T-cell (primary cell): ENCODE measurements at regions not wholly inside any gene's neighbourhood (a gene's known extent, or its start where the extent isn't known, plus 50 kb on each side); places are given as distances from the start of the nearest gene placed in this dataset.

ENCODE experiments used
- ATAC-seq, 4 experiments: fragments of 200-7000 bp in 3 of 4; fragments of 150-1000 bp in 1 of 4; cut with Tn5 transposase; replicated peaks in 1 of 4; 1 replicate in 3 of 4; 2 replicates in 1 of 4; pipeline ENCODE4 v1.10.0; 2021; ENCODE audit warnings: moderate library complexity in 3 of 4, mild to moderate bottlenecking in 2 of 4, moderate number of reproducible peaks in 1 of 4
- CTCF ChIA-PET, 2 donors: fragments of 300-600 bp; sonication (Branson Sonifier 250); formaldehyde crosslinking; loops; one replicate each; lab custom pipeline; 2022; ENCODE audit warnings: antibody characterized with exemption in 2 of 2; lab: Charles Lee
- POLR2A ChIA-PET, 2 donors: fragments of 300-600 bp; sonication (Branson Sonifier 250); formaldehyde crosslinking; loops; one replicate each; lab custom pipeline; 2022; ENCODE audit warnings: antibody characterized with exemption in 2 of 2; lab: Charles Lee
- DNase-seq, 35 experiments: peaks; one replicate each; pipeline versions ENCODE4 v3.0.0 to v3.0.0-alpha.2; 2013 to 2023
- H3K27ac ChIP-seq: one replicate; pipeline ENCODE4 v1.5.1; 2013; ENCODE audit warnings: low read length
- H3K27me3 ChIP-seq, 2 experiments: replicated peaks in 1 of 2; 1 replicate in 1 of 2; 2 replicates in 1 of 2; pipeline versions ENCODE4 v1.6.1 to v1.7.0; 2013; ENCODE audit warnings: low read length in 1 of 2, mixed read lengths in 1 of 2; ENCODE audit not compliant: control insufficient read depth in 2 of 2, insufficient read depth in 2 of 2; ENCODE audit errors: extremely low read depth in 1 of 2
- H3K36me3 ChIP-seq, 2 donors: 1 replicate in 1 of 2; 2 replicates in 1 of 2; pipeline versions ENCODE4 v1.6.1 to v1.7.0; 2013; ENCODE audit warnings: low read length in 1 of 2; ENCODE audit not compliant: control insufficient read depth in 2 of 2, insufficient read depth in 1 of 2; ENCODE audit errors: extremely low read depth in 1 of 2
- H3K4me1 ChIP-seq, 2 experiments: 1 replicate in 1 of 2; 2 replicates in 1 of 2; pipeline versions ENCODE4 v1.6.1 to v1.7.0; 2013; ENCODE audit warnings: low read length in 2 of 2, mixed read lengths in 1 of 2; ENCODE audit not compliant: insufficient read depth in 2 of 2, control insufficient read depth in 1 of 2; ENCODE audit errors: extremely low read depth in 1 of 2
- H3K4me3 ChIP-seq, 2 donors: 1 replicate in 1 of 2; 2 replicates in 1 of 2; pipeline versions ENCODE4 v1.5.1 to v1.7.0; 2013; ENCODE audit warnings: mild to moderate bottlenecking in 2 of 2, low read length in 1 of 2, moderate library complexity in 1 of 2; ENCODE audit not compliant: control insufficient read depth in 1 of 2; ENCODE audit errors: extremely low read depth in 1 of 2
- H3K9me3 ChIP-seq: 2 replicates; pipeline ENCODE4 v1.7.0; 2013
- H3K27ac Mint-ChIP-seq, 2 donors: one replicate each; pipeline ENCODE4 v1.8.0; 2020 to 2021; ENCODE audit warnings: mild to moderate bottlenecking in 2 of 2, mixed read lengths in 2 of 2
- H3K27me3 Mint-ChIP-seq, 2 donors: one replicate each; pipeline ENCODE4 v1.8.0; 2021 to 2022; ENCODE audit warnings: mixed read lengths in 2 of 2
- H3K36me3 Mint-ChIP-seq: one replicate; pipeline ENCODE4 v1.8.0; 2021; ENCODE audit warnings: mixed read lengths
- H3K4me1 Mint-ChIP-seq, 3 donors: one replicate each; pipeline ENCODE4 v1.8.0; 2020 to 2022; ENCODE audit warnings: mixed read lengths in 3 of 3, mild to moderate bottlenecking in 1 of 3
- H3K4me3 Mint-ChIP-seq, 3 donors: one replicate each; pipeline ENCODE4 v1.8.0; 2020 to 2022; ENCODE audit warnings: mild to moderate bottlenecking in 3 of 3, mixed read lengths in 3 of 3, moderate library complexity in 3 of 3
- H3K9me3 Mint-ChIP-seq, 3 donors: one replicate each; pipeline ENCODE4 v1.8.0; 2020 to 2022; ENCODE audit warnings: mixed read lengths in 3 of 3
- WGBS: methylation state at CpG from one replicate; pipeline ENCODE4 v1.1.5; 2013; ENCODE audit warnings: missing lambda C conversion rate; ENCODE audit not compliant: insufficient coverage; 5-methylcytosine and 5-hydroxymethylcytosine counted together

- 71% methylated on average over 1 of the region's 6 CpGs for whole genome bisulfite sequencing
- ChIA-PET CTCF (interaction anchor here in 1 of 2 donors (0.5 to 1.4 kb wide), 2 partner anchors 12 to 47 kb away, joined by 3 to 4 read pairs; no protein-coding TSS in a partner anchor), POLR2A (no interaction called here)
- Mint-ChIP-seq H3K4me1 (peaks cover 70 to 83% (median 77%) of the 10 kb centered on the region in 3 donors), H3K27me3 (no peaks in the 10 kb centered on the region), H3K9me3 (no peaks in the 10 kb centered on the region), H3K36me3 (no peaks in the 10 kb centered on the region), H3K4me3 (peak overlapping the region in 2 of 3 donors; percentile 67 to 77), H3K27ac (peak overlapping the region; percentile 98 to 99)
- DNase-seq (no peak), ATAC-seq (no peak)
- no peaks in the 10 kb centered on the region for H3K27me3 ChIP-seq
- H3K4me3 ChIP-seq, result peak overlapping the region in 1 of 2 donors; percentile 45
- peak overlapping the region; percentile 56 for H3K27ac ChIP-seq
- H3K4me1 ChIP-seq, result peaks cover 54 to 66% of the 10 kb centered on the region in 2 experiments
- no peaks in the 10 kb centered on the region for H3K9me3 ChIP-seq
- H3K36me3 ChIP-seq, result no peaks in the 10 kb centered on the region
Measured at GRCh38 chr17:17403065-17403464, 73.7 kb upstream of the MED9 start.

- Mint-ChIP-seq H3K4me1 (peaks cover 71 to 83% (median 81%) of the 10 kb centered on the region in 3 donors), H3K9me3 (no peaks in the 10 kb centered on the region), H3K36me3 (no peaks in the 10 kb centered on the region), H3K27me3 (no peaks in the 10 kb centered on the region), H3K27ac (peak overlapping the region; percentile 98 to 99), H3K4me3 (peak overlapping the region; percentile 60 to 77 (median 67))
- Histone ChIP-seq H3K9me3 (no peaks in the 10 kb centered on the region), H3K27me3 (no peaks in the 10 kb centered on the region), H3K36me3 (no peaks in the 10 kb centered on the region), H3K4me3 (peak overlapping the region; percentile 4 to 45), H3K27ac (peak overlapping the region; percentile 56), H3K4me1 (peaks cover 45 to 61% of the 10 kb centered on the region in 2 experiments)
- WGBS, result 15% methylated on average over 7 of the region's 17 CpGs
- peak; percentile 25 to 76 (median 58) for DNase-seq
- ChIA-PET CTCF (interaction anchor here in 1 of 2 donors (0.5 to 1.4 kb wide), 3 partner anchors 13 to 46 kb away, joined by 3 to 4 read pairs (median 3); no protein-coding TSS in a partner anchor), POLR2A (interaction anchor here in 1 of 2 donors (0.6 kb wide), 1 partner anchor 197 kb away, joined by 5 read pairs; no protein-coding TSS in a partner anchor)
- ATAC-seq, result peak; percentile 98 to 99 (median 98)
Measured at GRCh38 chr17:17403899-17404576, 72.8 kb upstream of the MED9 start.

GRCh38 chr17:17405673-17406072 is 71.1 kb upstream of the MED9 start:
- H3K4me1 Mint-ChIP-seq, result peaks cover 64 to 79% (median 71%) of the 10 kb centered on the region in 3 donors
- 100% methylated on average over 2 of the region's 2 CpGs for WGBS
- no peak overlapping the region for H3K4me3 ChIP-seq
- DNase-seq, result no peak
- H3K27me3 ChIP-seq, result peaks cover 0 to 6% of the 10 kb centered on the region in 2 experiments
- H3K27me3 Mint-ChIP-seq, result no peaks in the 10 kb centered on the region
- H3K4me1 ChIP-seq, result peaks cover 41 to 53% of the 10 kb centered on the region in 2 experiments
- H3K27ac ChIP-seq, result no peak overlapping the region
- ATAC-seq, result no peak
- peak overlapping the region in 1 of 3 donors; percentile 77 for H3K4me3 Mint-ChIP-seq
- H3K36me3 ChIP-seq, result no peaks in the 10 kb centered on the region
- no peaks in the 10 kb centered on the region for H3K9me3 ChIP-seq
- H3K9me3 Mint-ChIP-seq, result no peaks in the 10 kb centered on the region
- CTCF ChIA-PET, result no interaction called here
- POLR2A ChIA-PET, result no interaction called here
- H3K27ac Mint-ChIP-seq, result peak overlapping the region; percentile 80 to 99
- H3K36me3 Mint-ChIP-seq, result no peaks in the 10 kb centered on the region

GRCh38 chr17:17406225-17406624 is 70.6 kb upstream of the MED9 start:
- CTCF ChIA-PET, result no interaction called here
- POLR2A ChIA-PET, result no interaction called here
- no peaks in the 10 kb centered on the region for H3K9me3 ChIP-seq
- Mint-ChIP-seq H3K36me3 (no peaks in the 10 kb centered on the region), H3K9me3 (no peaks in the 10 kb centered on the region), H3K27ac (peak overlapping the region; percentile 80 to 99), H3K27me3 (no peaks in the 10 kb centered on the region), H3K4me3 (peak overlapping the region in 1 of 3 donors; percentile 77), H3K4me1 (peaks cover 64 to 74% (median 65%) of the 10 kb centered on the region in 3 donors)
- WGBS, result 98% methylated on average over 5 of the region's 7 CpGs
- no peak overlapping the region for H3K27ac ChIP-seq
- H3K36me3 ChIP-seq, result no peaks in the 10 kb centered on the region
- H3K4me1 ChIP-seq, result peaks cover 41 to 48% of the 10 kb centered on the region in 2 experiments
- DNase-seq (no peak), ATAC-seq (no peak)
- H3K27me3 ChIP-seq, result peaks cover 0 to 6% of the 10 kb centered on the region in 2 experiments
- H3K4me3 ChIP-seq, result no peak overlapping the region

GRCh38 chr17:17408236-17408794 is 68.5 kb upstream of the MED9 start:
- Histone ChIP-seq H3K4me3 (no peak overlapping the region), H3K36me3 (no peaks in the 10 kb centered on the region), H3K27me3 (peaks cover 0 to 11% of the 10 kb centered on the region in 2 experiments), H3K4me1 (peaks cover 29 to 32% of the 10 kb centered on the region in 2 experiments), H3K9me3 (no peaks in the 10 kb centered on the region), H3K27ac (no peak overlapping the region)
- Mint-ChIP-seq H3K27ac (peak overlapping the region in 1 of 2 donors; percentile 34), H3K4me1 (peaks cover 50 to 58% (median 51%) of the 10 kb centered on the region in 3 donors), H3K27me3 (no peaks in the 10 kb centered on the region), H3K4me3 (no peak overlapping the region), H3K36me3 (no peaks in the 10 kb centered on the region), H3K9me3 (no peaks in the 10 kb centered on the region)
- DNase-seq (no peak), ATAC-seq (no peak)
- POLR2A ChIA-PET, result no interaction called here
- WGBS, result 57% methylated on average over 1 of the region's 2 CpGs
- CTCF ChIA-PET, result no interaction called here

GRCh38 chr17:17410357-17410756 is 66.4 kb upstream of the MED9 start:
- peaks cover 33 to 44% (median 36%) of the 10 kb centered on the region in 3 donors for H3K4me1 Mint-ChIP-seq
- 94% methylated on average over 5 of the region's 6 CpGs for WGBS
- H3K36me3 ChIP-seq, result no peaks in the 10 kb centered on the region
- H3K9me3 ChIP-seq, result no peaks in the 10 kb centered on the region
- H3K4me3 ChIP-seq, result no peak overlapping the region
- H3K27ac Mint-ChIP-seq, result no peak overlapping the region
- H3K4me1 ChIP-seq, result peaks cover 11 to 13% of the 10 kb centered on the region in 2 experiments
- H3K4me3 Mint-ChIP-seq, result no peak overlapping the region
- ATAC-seq, result no peak
- no peaks in the 10 kb centered on the region for H3K36me3 Mint-ChIP-seq
- no peak for DNase-seq
- CTCF ChIA-PET, result no interaction called here
- H3K9me3 Mint-ChIP-seq, result no peaks in the 10 kb centered on the region
- peaks cover 0 to 11% of the 10 kb centered on the region in 2 experiments for H3K27me3 ChIP-seq
- POLR2A ChIA-PET, result no interaction called here
- no peak overlapping the region for H3K27ac ChIP-seq
- peaks cover 0 to 6% of the 10 kb centered on the region in 2 donors for H3K27me3 Mint-ChIP-seq
